Brain microvascular endothelial cell (primary cell): ENCODE measurements at regions not wholly inside any gene's neighbourhood (a gene's known extent, or its start where the extent isn't known, plus 50 kb on each side); places are given as distances from the start of the nearest gene placed in this dataset.

Experiments used
- DNase-seq: peaks from one replicate; pipeline ENCODE4 v3.0.0-alpha.2; 2020
- H3K27ac ChIP-seq: fragments of 250-450 bp; sonication (Bioruptor Pico); 2 replicates; pipeline ENCODE4 v1.5.1; 2020; ENCODE audit warnings: mild to moderate bottlenecking, moderate library complexity
- H3K27me3 ChIP-seq: fragments of 250-450 bp; sonication (Bioruptor Pico); replicated peaks from 2 replicates; pipeline ENCODE4 v1.5.1; 2020; ENCODE audit warnings: mild to moderate bottlenecking
- H3K36me3 ChIP-seq: fragments of 250-450 bp; sonication (Bioruptor Pico); replicated peaks from 2 replicates; pipeline ENCODE4 v1.5.1; 2020; ENCODE audit warnings: mild to moderate bottlenecking
- H3K4me3 ChIP-seq: 2 replicates; pipeline ENCODE4 v1.5.1; 2011; ENCODE audit warnings: low read depth, mild to moderate bottlenecking, control low read depth, low read length, moderate library complexity
- CTCF ChIP-seq: IDR thresholded peaks from 2 replicates; pipeline ENCODE4 v1.5.1; 2011; ENCODE audit warnings: low read depth, mild to moderate bottlenecking, moderate library complexity, low read length, control low read depth, inconsistent platforms; ENCODE audit errors: missing control alignments
- in situ Hi-C: cut with HindIII; loops from 2 replicates; pipeline ENCODE4 v1.10.0; 2017; ENCODE audit warnings: low sequenced_read_pairs, low pct_ligation_motif_present

- in situ Hi-C loops: no loop called here
- peak; percentile 33 for DNase-seq
- Histone ChIP-seq H3K4me3 (no peak overlapping the region), H3K27ac (no peak overlapping the region), H3K36me3 (peaks cover 34% of the 10 kb centered on the region), H3K27me3 (no peaks in the 10 kb centered on the region)
- TF ChIP-seq CTCF: no peak
These were observed 58.5 kb downstream of the ARHGAP35 start for GRCh38 chr19:46919324-46919723.

- DNase-seq: no peak
- in situ Hi-C loops: no loop called here
- H3K27me3 ChIP-seq: no peaks in the 10 kb centered on the region
- H3K4me3 ChIP-seq: no peak overlapping the region
- no peak overlapping the region for H3K27ac ChIP-seq
- H3K36me3 ChIP-seq: peaks cover 37% of the 10 kb centered on the region
- TF ChIP-seq CTCF: no peak
These were observed 59.6 kb downstream of the ARHGAP35 start for GRCh38 chr19:46920362-46920761.

- Histone ChIP-seq H3K4me3 (no peak overlapping the region), H3K27me3 (no peaks in the 10 kb centered on the region), H3K36me3 (peaks cover 37% of the 10 kb centered on the region), H3K27ac (no peak overlapping the region)
- no peak for DNase-seq
- in situ Hi-C loops: no loop called here
- no peak for TF ChIP-seq CTCF
These were observed 60.3 kb downstream of the ARHGAP35 start for GRCh38 chr19:46921071-46921470.

- no peak overlapping the region for H3K27ac ChIP-seq
- no peak for DNase-seq
- no peaks in the 10 kb centered on the region for H3K27me3 ChIP-seq
- H3K4me3 ChIP-seq: no peak overlapping the region
- in situ Hi-C loops: no loop called here
- no peak for TF ChIP-seq CTCF
- peaks cover 37% of the 10 kb centered on the region for H3K36me3 ChIP-seq
These were observed 61.7 kb downstream of the ARHGAP35 start for GRCh38 chr19:46922465-46922864.

GRCh38 chr19:46924874-46925547, 64.2 kb downstream of the ARHGAP35 start:
- Histone ChIP-seq H3K36me3 (peaks cover 30% of the 10 kb centered on the region), H3K27ac (peak overlapping the region; percentile 38), H3K27me3 (no peaks in the 10 kb centered on the region), H3K4me3 (no peak overlapping the region)
- no peak for TF ChIP-seq CTCF
- no peak for DNase-seq
- in situ Hi-C loops: no loop called here

GRCh38 chr19:46925548-46925950, 64.8 kb downstream of the ARHGAP35 start:
- H3K36me3 ChIP-seq: peaks cover 25% of the 10 kb centered on the region
- no peak for DNase-seq
- TF ChIP-seq CTCF: no peak
- no peaks in the 10 kb centered on the region for H3K27me3 ChIP-seq
- H3K4me3 ChIP-seq: no peak overlapping the region
- in situ Hi-C loops: no loop called here
- H3K27ac ChIP-seq: peak overlapping the region; percentile 38
